GM12864 (cell line): ENCODE measurements at regions not wholly inside any gene's neighbourhood (a gene's known extent, or its start where the extent isn't known, plus 50 kb on each side); places are given as distances from the start of the nearest gene placed in this dataset.
"Not testable (repeated sequence)": the region's sequence is repeated elsewhere in the genome, so short reads cannot be mapped to it uniquely, and the experiment has no call there.

Source experiments
- DNase-seq: peaks from one replicate; pipeline ENCODE4 v3.0.0-alpha.2; 2011; ENCODE audit warnings: low read depth
- H3K4me3 ChIP-seq: 2 replicates; pipeline ENCODE4 v1.5.1; 2011; ENCODE audit warnings: mild to moderate bottlenecking, low read depth, low read length, control low read depth
- CTCF ChIP-seq: IDR thresholded peaks from 2 replicates; pipeline ENCODE4 v1.5.1; 2011; ENCODE audit warnings: low read depth, mild to moderate bottlenecking, moderate library complexity, low read length, control low read depth, inconsistent platforms; ENCODE audit errors: missing control alignments

- TF ChIP-seq CTCF, result no peak
- no peak for DNase-seq
- H3K4me3 ChIP-seq, result no peak overlapping the region
These were observed 67.2 kb upstream of the AUTS2 start for GRCh38 chr7:69531050-69531449.

GRCh38 chr7:69534461-69535041 lies 63.7 kb upstream of the AUTS2 start:
- no peak for TF ChIP-seq CTCF
- no peak overlapping the region for H3K4me3 ChIP-seq
- DNase-seq, result no peak

- no peak for DNase-seq
- H3K4me3 ChIP-seq, result no peak overlapping the region
- no peak for TF ChIP-seq CTCF
These were observed 60.6 kb upstream of the AUTS2 start for GRCh38 chr7:69537691-69538090.

- DNase-seq, result no peak
- no peak for TF ChIP-seq CTCF
- H3K4me3 ChIP-seq, result no peak overlapping the region
These were observed 58.7 kb upstream of the AUTS2 start for GRCh38 chr7:69539531-69539930.

GRCh38 chr7:69540287-69540686 lies 58.0 kb upstream of the AUTS2 start:
- TF ChIP-seq CTCF, result no peak
- no peak for DNase-seq
- no peak overlapping the region for H3K4me3 ChIP-seq

- H3K4me3 ChIP-seq, DNase-seq: not testable (repeated sequence)
These were observed 56.4 kb upstream of the AUTS2 start for GRCh38 chr7:69541779-69542432.

GRCh38 chr7:69545175-69545574 lies 53.1 kb upstream of the AUTS2 start:
- H3K4me3 ChIP-seq, result no peak overlapping the region
- DNase-seq, result no peak
- no peak for TF ChIP-seq CTCF
